OCI-LY1 (cell line): ENCODE measurements at regions not wholly inside any gene's neighbourhood (a gene's known extent, or its start where the extent isn't known, plus 50 kb on each side); places are given as distances from the start of the nearest gene placed in this dataset.

Experiments used
- H2AFZ ChIP-seq: fragments of 200-600 bp; sonication (generic), shearing (Covaris generic); 2 replicates; pipeline ENCODE4 v1.6.0; 2014; ENCODE audit warnings: antibody characterized with exemption, mild to moderate bottlenecking, low read length
- H3F3A ChIP-seq: fragments of 200-600 bp; sonication (generic), shearing (Covaris generic); 2 replicates; pipeline ENCODE4 v1.6.0; 2014; ENCODE audit warnings: mild to moderate bottlenecking, antibody characterized with exemption, low read length, moderate library complexity; ENCODE audit not compliant: insufficient read depth
- H3K27ac ChIP-seq: fragments of 200-600 bp; sonication (generic); 2 replicates; pipeline ENCODE4 v1.5.1; 2014; ENCODE audit warnings: low read length, mixed run types, mild to moderate bottlenecking, low read depth; ENCODE audit not compliant: poor library complexity, severe bottlenecking
- H3K27me3 ChIP-seq: fragments of 200-600 bp; sonication (generic); 2 replicates; pipeline ENCODE4 v1.6.0; 2014; ENCODE audit warnings: antibody characterized with exemption, mild to moderate bottlenecking, low read length, moderate library complexity; ENCODE audit not compliant: insufficient read depth
- H3K36me3 ChIP-seq: fragments of 200-600 bp; sonication (generic); 2 replicates; pipeline ENCODE4 v1.6.1; 2014; ENCODE audit warnings: mild to moderate bottlenecking, antibody characterized with exemption, low read length, moderate library complexity, mixed read lengths; ENCODE audit not compliant: insufficient read depth
- H3K4me1 ChIP-seq: fragments of 200-600 bp; sonication (generic); 2 replicates; pipeline ENCODE4 v1.5.1; 2014; ENCODE audit warnings: mild to moderate bottlenecking, low read length, moderate library complexity; ENCODE audit not compliant: insufficient read depth, severe bottlenecking
- H3K4me2 ChIP-seq: fragments of 200-600 bp; sonication (generic), shearing (Covaris generic); 2 replicates; pipeline ENCODE4 v1.6.1; 2014; ENCODE audit warnings: low read length
- H3K4me3 ChIP-seq: fragments of 200-600 bp; sonication (generic); 2 replicates; pipeline ENCODE4 v1.5.1; 2014; ENCODE audit warnings: low read length, low read depth, mild to moderate bottlenecking, mixed read lengths; ENCODE audit not compliant: poor library complexity, severe bottlenecking
- H3K79me2 ChIP-seq: fragments of 200-600 bp; shearing (Covaris generic); 2 replicates; pipeline ENCODE4 v1.6.1; 2016; ENCODE audit warnings: mixed run types, low read length, mixed read lengths; ENCODE audit not compliant: insufficient read depth
- H3K9ac ChIP-seq: fragments of 200-600 bp; sonication (generic), shearing (Covaris generic); 2 replicates; pipeline ENCODE4 v1.6.1; 2014; ENCODE audit warnings: mild to moderate bottlenecking, low read length, mixed read lengths
- H3K9me2 ChIP-seq: fragments of 200-600 bp; sonication (generic), shearing (Covaris generic); 2 replicates; pipeline ENCODE4 v1.6.1; 2014; ENCODE audit warnings: low read depth, mild to moderate bottlenecking, low read length, mixed read lengths
- H3K9me3 ChIP-seq: fragments of 200-600 bp; shearing (Covaris generic); 2 replicates; pipeline ENCODE4 v1.6.1; 2014; ENCODE audit warnings: low read length, mixed read lengths
- H4K20me1 ChIP-seq: fragments of 200-600 bp; sonication (generic), shearing (Covaris generic); 2 replicates; pipeline ENCODE4 v1.6.0; 2016; ENCODE audit warnings: mild to moderate bottlenecking, low read length; ENCODE audit not compliant: insufficient read depth
- CTCF ChIP-seq: fragments of 200-600 bp; sonication (generic), shearing (Covaris generic); IDR thresholded peaks from 2 replicates; pipeline ENCODE4 v1.5.1; 2017; ENCODE audit warnings: mild to moderate bottlenecking, antibody characterized with exemption, low read length, moderate library complexity, mixed read lengths
- EZH2 ChIP-seq: fragments of 200-600 bp; sonication (generic), shearing (Covaris generic); IDR thresholded peaks from 2 replicates; pipeline ENCODE4 v1.8.0; 2017; ENCODE audit warnings: borderline replicate concordance, mixed run types, mild to moderate bottlenecking, antibody characterized with exemption, low read length, moderate library complexity, mixed read lengths

- Histone ChIP-seq H3F3A (no peaks in the 10 kb centered on the region), H3K79me2 (no peaks in the 10 kb centered on the region), H3K4me2 (no peak overlapping the region), H3K9ac (no peak overlapping the region), H3K9me3 (no peaks in the 10 kb centered on the region), H3K4me3 (no peak overlapping the region), H3K9me2 (no peaks in the 10 kb centered on the region), H3K27me3 (no peaks in the 10 kb centered on the region), H3K36me3 (no peaks in the 10 kb centered on the region), H4K20me1 (no peaks in the 10 kb centered on the region), H3K27ac (no peak overlapping the region), H3K4me1 (no peaks in the 10 kb centered on the region), H2AFZ (no peak overlapping the region)
- TF ChIP-seq CTCF: no peak
These were observed 235.2 kb upstream of the CDH5 start for GRCh38 chr16:66131156-66131807.

GRCh38 chr16:66130296-66130905, 236.1 kb upstream of the CDH5 start:
- H3K27ac ChIP-seq: no peak overlapping the region
- H3K36me3 ChIP-seq: no peaks in the 10 kb centered on the region
- H3K79me2 ChIP-seq: no peaks in the 10 kb centered on the region
- no peaks in the 10 kb centered on the region for H3F3A ChIP-seq
- H3K4me3 ChIP-seq: no peak overlapping the region
- H2AFZ ChIP-seq: no peak overlapping the region
- no peaks in the 10 kb centered on the region for H3K4me1 ChIP-seq
- no peaks in the 10 kb centered on the region for H3K9me2 ChIP-seq
- TF ChIP-seq CTCF (no peak), EZH2 (no peak)
- no peak overlapping the region for H3K9ac ChIP-seq
- H3K9me3 ChIP-seq: no peaks in the 10 kb centered on the region
- H3K4me2 ChIP-seq: no peak overlapping the region
- H3K27me3 ChIP-seq: no peaks in the 10 kb centered on the region
- H4K20me1 ChIP-seq: no peaks in the 10 kb centered on the region

- H3K27ac ChIP-seq: no peak overlapping the region
- H3K4me3 ChIP-seq: no peak overlapping the region
- no peaks in the 10 kb centered on the region for H3K36me3 ChIP-seq
- no peaks in the 10 kb centered on the region for H3K79me2 ChIP-seq
- H3K4me1 ChIP-seq: no peaks in the 10 kb centered on the region
- no peaks in the 10 kb centered on the region for H4K20me1 ChIP-seq
- H3F3A ChIP-seq: no peaks in the 10 kb centered on the region
- no peak overlapping the region for H3K4me2 ChIP-seq
- TF ChIP-seq CTCF: no peak
- TF ChIP-seq EZH2: no peak
- no peak overlapping the region for H3K9ac ChIP-seq
- H3K27me3 ChIP-seq: no peaks in the 10 kb centered on the region
- no peak overlapping the region for H2AFZ ChIP-seq
- no peaks in the 10 kb centered on the region for H3K9me3 ChIP-seq
- H3K9me2 ChIP-seq: no peaks in the 10 kb centered on the region
These were observed 237.3 kb upstream of the CDH5 start for GRCh38 chr16:66129196-66129595.
